Hepatocyte (in vitro differentiated cells): ENCODE measurements at regions not wholly inside any gene's neighbourhood (a gene's known extent, or its start where the extent isn't known, plus 50 kb on each side); places are given as distances from the start of the nearest gene placed in this dataset.
"Not testable (repeated sequence)": the region's sequence is repeated elsewhere in the genome, so short reads cannot be mapped to it uniquely, and the experiment has no call there.

Source experiments
- DNase-seq: peaks from one replicate; pipeline ENCODE4 v3.0.0-alpha.2; 2016; ENCODE audit warnings: low spot score
- H2AFZ ChIP-seq: fragments of 200-600 bp; sonication (generic); 2 replicates; pipeline ENCODE4 v1.6.0; 2016; ENCODE audit warnings: antibody characterized with exemption, mild to moderate bottlenecking
- H3K27ac ChIP-seq: fragments of 200-600 bp; sonication (generic); 2 replicates; pipeline ENCODE4 v1.5.1; 2016; ENCODE audit warnings: mild to moderate bottlenecking
- H3K27me3 ChIP-seq: fragments of 200-600 bp; sonication (generic); 2 replicates; pipeline ENCODE4 v1.6.1; 2016
- H3K36me3 ChIP-seq: fragments of 200-600 bp; sonication (generic); replicated peaks from 2 replicates; pipeline ENCODE4 v1.5.1; 2016; ENCODE audit warnings: low read depth; ENCODE audit not compliant: insufficient read depth
- H3K4me1 ChIP-seq: fragments of 200-600 bp; sonication (generic); 2 replicates; pipeline ENCODE4 v1.5.1; 2016; ENCODE audit warnings: mild to moderate bottlenecking, moderate library complexity; ENCODE audit not compliant: insufficient read depth
- H3K4me2 ChIP-seq: fragments of 200-600 bp; sonication (generic); 2 replicates; pipeline ENCODE4 v1.6.0; 2016
- H3K4me3 ChIP-seq: fragments of 200-600 bp; sonication (generic); 2 replicates; pipeline ENCODE4 v1.5.1; 2016; ENCODE audit warnings: mild to moderate bottlenecking
- H3K79me2 ChIP-seq: fragments of 200-600 bp; sonication (generic); 2 replicates; pipeline ENCODE4 v1.6.0; 2017; ENCODE audit warnings: mild to moderate bottlenecking
- H3K9me2 ChIP-seq: fragments of 200-600 bp; sonication (generic); replicated peaks from 2 replicates; pipeline ENCODE4 v1.6.0; 2017; ENCODE audit warnings: mild to moderate bottlenecking; ENCODE audit not compliant: insufficient read depth
- H3K9me3 ChIP-seq: fragments of 200-600 bp; sonication (generic); 2 replicates; pipeline ENCODE4 v1.5.1; 2016; ENCODE audit warnings: low read depth, mild to moderate bottlenecking
- H4K20me1 ChIP-seq: fragments of 200-600 bp; sonication (generic); 2 replicates; pipeline ENCODE4 v1.6.0; 2016; ENCODE audit warnings: mild to moderate bottlenecking; ENCODE audit not compliant: insufficient read depth, poor library complexity, severe bottlenecking
- EZH2 ChIP-seq: fragments of 200-600 bp; sonication (generic); IDR thresholded peaks from 2 replicates; pipeline ENCODE4 v1.6.1; 2016; ENCODE audit warnings: antibody characterized with exemption, mild to moderate bottlenecking, borderline replicate concordance
- EZH2phosphoT487 ChIP-seq: fragments of 200-600 bp; sonication (generic); IDR thresholded peaks from one replicate; pipeline ENCODE4 v1.6.1; 2018; ENCODE audit warnings: antibody characterized with exemption, mild to moderate bottlenecking, low read depth, moderate library complexity; ENCODE audit not compliant: unreplicated experiment, severe bottlenecking
- WGBS: methylation state at CpG from one replicate; pipeline ENCODE4 v1.1.6; 2016; ENCODE audit warnings: low lambda C conversion rate; ENCODE audit errors: missing lambda C conversion rate; 5-methylcytosine and 5-hydroxymethylcytosine counted together
- TF ChIP-seq, protein P1 (sequence below): fragments of 200-600 bp; sonication (generic); IDR thresholded peaks from 2 replicates; pipeline ENCODE4 v1.5.1; 2016; ENCODE audit warnings: antibody characterized with exemption, mild to moderate bottlenecking; ENCODE audit not compliant: poor library complexity

DNA sequence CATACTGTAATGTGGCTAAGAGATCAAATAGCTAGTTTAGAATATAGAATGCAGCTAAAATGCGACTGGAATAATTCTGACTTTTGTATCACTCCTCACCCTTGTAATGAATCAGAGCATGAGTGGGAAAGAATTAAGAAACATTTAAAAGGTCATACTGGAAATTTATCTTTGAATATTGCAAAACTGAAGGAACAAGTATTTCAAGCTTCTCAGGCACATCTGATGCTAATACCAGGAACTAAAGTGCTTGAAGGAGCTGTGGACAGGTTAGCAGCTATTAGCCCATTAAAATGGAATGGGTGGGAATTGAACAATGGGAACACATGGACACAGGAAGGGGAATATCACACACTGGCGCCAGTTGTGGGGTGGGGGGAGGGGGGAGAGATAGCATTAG lies 144.2 kb upstream of the ZNF91 start:
- no peaks in the 10 kb centered on the region for H3K4me1 ChIP-seq
- 50% methylated on average over 2 of the region's 2 CpGs for WGBS
- no peaks in the 10 kb centered on the region for H3K9me3 ChIP-seq
- H3K4me2 ChIP-seq = no peak overlapping the region
- TF ChIP-seq EZH2 (no peak), EZH2phosphoT487 (no peak)
- TF ChIP-seq, protein P1, sequence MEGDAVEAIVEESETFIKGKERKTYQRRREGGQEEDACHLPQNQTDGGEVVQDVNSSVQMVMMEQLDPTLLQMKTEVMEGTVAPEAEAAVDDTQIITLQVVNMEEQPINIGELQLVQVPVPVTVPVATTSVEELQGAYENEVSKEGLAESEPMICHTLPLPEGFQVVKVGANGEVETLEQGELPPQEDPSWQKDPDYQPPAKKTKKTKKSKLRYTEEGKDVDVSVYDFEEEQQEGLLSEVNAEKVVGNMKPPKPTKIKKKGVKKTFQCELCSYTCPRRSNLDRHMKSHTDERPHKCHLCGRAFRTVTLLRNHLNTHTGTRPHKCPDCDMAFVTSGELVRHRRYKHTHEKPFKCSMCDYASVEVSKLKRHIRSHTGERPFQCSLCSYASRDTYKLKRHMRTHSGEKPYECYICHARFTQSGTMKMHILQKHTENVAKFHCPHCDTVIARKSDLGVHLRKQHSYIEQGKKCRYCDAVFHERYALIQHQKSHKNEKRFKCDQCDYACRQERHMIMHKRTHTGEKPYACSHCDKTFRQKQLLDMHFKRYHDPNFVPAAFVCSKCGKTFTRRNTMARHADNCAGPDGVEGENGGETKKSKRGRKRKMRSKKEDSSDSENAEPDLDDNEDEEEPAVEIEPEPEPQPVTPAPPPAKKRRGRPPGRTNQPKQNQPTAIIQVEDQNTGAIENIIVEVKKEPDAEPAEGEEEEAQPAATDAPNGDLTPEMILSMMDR = no peak
- no peaks in the 10 kb centered on the region for H3K79me2 ChIP-seq
- H3K27ac ChIP-seq = no peak overlapping the region
- H2AFZ ChIP-seq = no peak overlapping the region
- H3K27me3 ChIP-seq = no peaks in the 10 kb centered on the region
- no peaks in the 10 kb centered on the region for H4K20me1 ChIP-seq
- H3K9me2 ChIP-seq = no peaks in the 10 kb centered on the region
- no peak overlapping the region for H3K4me3 ChIP-seq
- DNase-seq = no peak
- no peaks in the 10 kb centered on the region for H3K36me3 ChIP-seq

DNA sequence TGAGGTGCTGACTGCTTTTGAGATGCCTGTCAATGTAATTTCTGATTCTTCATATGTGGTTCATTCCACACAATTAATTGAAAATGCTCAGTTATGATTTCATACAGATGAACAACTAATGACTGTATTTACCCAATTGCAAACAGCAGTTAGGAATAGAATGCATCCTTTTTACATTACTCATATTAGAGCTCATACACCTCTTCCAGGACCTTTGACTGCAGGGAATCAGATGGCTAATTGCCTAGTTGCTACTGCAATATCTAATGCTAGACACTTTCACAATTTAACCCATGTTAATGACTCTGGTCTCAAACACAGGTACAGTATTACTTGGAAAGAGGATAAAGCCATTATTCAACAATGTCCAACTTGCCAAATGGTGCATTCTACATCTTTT lies 141.9 kb upstream of the ZNF91 start:
- not testable (repeated sequence) for H3K4me3 ChIP-seq, H3K36me3 ChIP-seq, H3K4me2 ChIP-seq, H3K9me2 ChIP-seq, H3K79me2 ChIP-seq, DNase-seq, H2AFZ ChIP-seq, H3K4me1 ChIP-seq, H3K27me3 ChIP-seq, H4K20me1 ChIP-seq, H3K9me3 ChIP-seq, H3K27ac ChIP-seq

DNA sequence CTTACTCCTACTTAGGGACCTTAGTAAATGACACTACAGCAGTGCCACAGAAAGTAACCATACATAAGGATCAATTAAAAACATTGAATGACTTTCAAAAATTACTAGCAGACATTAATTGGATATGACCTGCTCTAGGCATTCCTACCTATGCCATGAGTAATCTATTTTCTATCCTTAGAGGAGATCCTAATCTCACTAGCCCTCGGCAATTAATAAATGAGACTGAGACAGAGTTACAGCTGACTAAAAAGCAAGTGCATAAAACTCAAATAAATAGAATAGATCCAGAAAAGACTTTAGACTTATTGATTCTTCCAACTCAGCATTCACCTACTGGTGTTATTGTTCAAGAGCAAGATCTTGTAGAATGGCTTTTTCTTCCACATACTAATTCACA lies 141.1 kb upstream of the ZNF91 start:
- not testable (repeated sequence) for H3K4me1 ChIP-seq, H3K79me2 ChIP-seq, H3K4me2 ChIP-seq, H4K20me1 ChIP-seq, H2AFZ ChIP-seq, H3K36me3 ChIP-seq, H3K4me3 ChIP-seq, H3K9me2 ChIP-seq, H3K9me3 ChIP-seq, DNase-seq, H3K27me3 ChIP-seq, H3K27ac ChIP-seq
- WGBS = 73% methylated on average over 1 of the region's 1 CpG

DNA sequence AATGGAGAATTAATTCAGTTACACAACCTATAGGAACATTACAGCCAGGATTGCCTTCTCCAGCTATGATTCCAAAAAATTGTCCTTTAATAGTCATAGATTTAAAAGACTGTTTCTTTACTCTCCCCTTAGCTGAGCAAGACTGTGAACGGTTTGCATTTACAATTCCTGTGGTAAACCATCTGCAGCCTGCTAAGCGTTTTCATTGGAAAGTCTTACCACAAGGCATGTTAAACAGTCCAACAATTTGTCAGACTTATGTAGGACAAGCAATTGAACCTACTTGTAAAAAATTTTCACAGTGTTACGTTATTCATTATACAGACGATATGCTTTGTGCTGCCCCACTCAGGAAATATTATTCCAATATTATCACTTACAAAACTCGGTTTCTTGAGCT lies 140.6 kb upstream of the ZNF91 start:
- not testable (repeated sequence) for H3K4me1 ChIP-seq, H3K4me2 ChIP-seq, H3K27me3 ChIP-seq, H3K4me3 ChIP-seq, H2AFZ ChIP-seq, H3K9me3 ChIP-seq, DNase-seq, H3K27ac ChIP-seq, H3K36me3 ChIP-seq, H3K79me2 ChIP-seq, H3K9me2 ChIP-seq, H4K20me1 ChIP-seq
- WGBS = 73% methylated on average over 5 of the region's 5 CpGs

DNA sequence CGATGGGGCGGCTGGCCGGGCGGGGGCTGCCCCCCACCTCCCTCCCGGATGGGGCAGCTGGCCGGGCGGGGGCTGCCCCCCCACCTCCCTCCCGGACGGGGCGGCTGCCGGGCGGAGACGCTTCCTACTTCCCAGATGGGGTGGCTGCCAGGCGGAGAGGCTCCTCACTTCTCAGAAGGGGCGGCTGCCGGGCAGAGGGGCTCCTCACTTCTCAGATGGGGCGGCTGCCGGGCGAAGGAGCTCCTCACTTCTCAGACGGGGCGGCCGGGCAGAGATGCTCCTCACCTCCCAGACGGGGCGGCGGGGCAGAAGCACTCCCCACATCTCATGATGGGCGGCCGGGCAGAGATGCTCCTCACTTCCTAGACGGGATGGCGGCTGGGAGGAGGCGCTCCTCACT lies 138.2 kb upstream of the ZNF91 start:
- not testable (repeated sequence) for H3K27ac ChIP-seq, DNase-seq, H3K9me3 ChIP-seq, H4K20me1 ChIP-seq, H3K9me2 ChIP-seq, H3K4me2 ChIP-seq, H3K4me1 ChIP-seq, H3K27me3 ChIP-seq, H2AFZ ChIP-seq, H3K4me3 ChIP-seq, H3K79me2 ChIP-seq, H3K36me3 ChIP-seq
- WGBS = 91% methylated on average over 19 of the region's 30 CpGs

DNA sequence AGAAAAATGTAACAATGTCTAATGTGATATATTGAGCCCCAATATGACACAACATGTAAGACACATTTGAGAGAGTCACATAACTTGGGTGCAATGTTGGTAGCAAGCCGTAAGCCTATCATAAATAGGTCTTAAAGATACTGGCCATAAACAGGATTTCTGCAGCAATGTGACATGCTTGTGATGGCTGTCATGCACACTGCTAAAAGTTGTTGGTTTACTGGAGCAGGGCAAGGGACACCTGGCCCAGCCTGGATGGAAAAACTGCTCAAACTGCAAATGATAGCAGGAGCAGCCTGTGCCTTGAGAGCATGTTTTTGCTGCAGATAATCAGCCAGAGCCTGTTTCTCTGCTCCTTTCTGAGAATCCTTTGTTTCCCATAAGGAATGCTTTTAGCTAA lies 136.7 kb upstream of the ZNF91 start:
- TF ChIP-seq EZH2 = no peak
- no peak for TF ChIP-seq EZH2phosphoT487
- TF ChIP-seq, protein P1 = no peak
- no peaks in the 10 kb centered on the region for H4K20me1 ChIP-seq
- no peaks in the 10 kb centered on the region for H3K4me1 ChIP-seq
- no peaks in the 10 kb centered on the region for H3K9me2 ChIP-seq
- no peaks in the 10 kb centered on the region for H3K9me3 ChIP-seq
- DNase-seq = no peak
- 88% methylated on average over 1 of the region's 1 CpG for WGBS
- no peak overlapping the region for H3K4me3 ChIP-seq
- H2AFZ ChIP-seq = no peak overlapping the region
- no peaks in the 10 kb centered on the region for H3K79me2 ChIP-seq
- H3K27me3 ChIP-seq = no peaks in the 10 kb centered on the region
- H3K36me3 ChIP-seq = no peaks in the 10 kb centered on the region
- no peak overlapping the region for H3K4me2 ChIP-seq
- no peak overlapping the region for H3K27ac ChIP-seq
